ENCODE measurements at regions not wholly inside any gene's neighbourhood (a gene's known extent, or its start where the extent isn't known, plus 50 kb on each side); places are given as distances from the start of the nearest gene placed in this dataset.
"Not testable (repeated sequence)": the region's sequence is repeated elsewhere in the genome, so short reads cannot be mapped to it uniquely, and the experiment has no call there.

DNA sequence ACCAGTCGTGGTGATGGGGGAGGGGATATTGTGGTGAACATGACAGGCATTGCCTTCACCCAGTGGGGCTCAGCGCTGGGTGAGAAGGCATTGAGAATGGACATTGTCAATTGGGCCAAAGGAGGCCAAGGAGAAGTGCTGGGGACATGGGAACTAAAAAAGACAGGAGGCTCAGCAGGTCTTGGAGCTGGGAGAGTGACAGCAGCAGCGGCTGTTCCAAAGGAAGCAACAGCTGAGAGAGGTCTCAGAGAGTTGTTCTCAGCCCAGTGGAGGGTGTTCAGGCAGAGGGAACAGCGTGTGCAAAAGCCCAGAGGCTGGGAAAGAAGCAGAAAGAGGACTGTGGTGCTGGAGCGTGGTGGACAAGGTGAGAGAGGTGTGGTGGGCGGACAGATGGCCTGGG, 56.6 kb upstream of the ASNS start:
- H3K4me3 ChIP-seq (ENCODE audit: low read length); H3K9me2 ChIP-seq (replicated peaks; ENCODE audit: control insufficient read depth, low read length); H4K20me1 ChIP-seq (ENCODE audit: control insufficient read depth, insufficient read depth, low read depth, low read length); H3K27me3 ChIP-seq (ENCODE audit: control insufficient read depth, low read length); H3K9me3 ChIP-seq (ENCODE audit: control insufficient read depth, insufficient read depth, low read length); H3K79me2 ChIP-seq (ENCODE audit: control insufficient read depth, low read length); H3K36me3 ChIP-seq (ENCODE audit: control insufficient read depth, low read length); H3K27ac ChIP-seq (ENCODE audit: low read depth, low read length); H3F3A ChIP-seq (ENCODE audit: control insufficient read depth, insufficient read depth); H3K4me2 ChIP-seq (ENCODE audit: low read length); H3K4me1 ChIP-seq (ENCODE audit: control insufficient read depth, low read length): not testable (repeated sequence)

DNA sequence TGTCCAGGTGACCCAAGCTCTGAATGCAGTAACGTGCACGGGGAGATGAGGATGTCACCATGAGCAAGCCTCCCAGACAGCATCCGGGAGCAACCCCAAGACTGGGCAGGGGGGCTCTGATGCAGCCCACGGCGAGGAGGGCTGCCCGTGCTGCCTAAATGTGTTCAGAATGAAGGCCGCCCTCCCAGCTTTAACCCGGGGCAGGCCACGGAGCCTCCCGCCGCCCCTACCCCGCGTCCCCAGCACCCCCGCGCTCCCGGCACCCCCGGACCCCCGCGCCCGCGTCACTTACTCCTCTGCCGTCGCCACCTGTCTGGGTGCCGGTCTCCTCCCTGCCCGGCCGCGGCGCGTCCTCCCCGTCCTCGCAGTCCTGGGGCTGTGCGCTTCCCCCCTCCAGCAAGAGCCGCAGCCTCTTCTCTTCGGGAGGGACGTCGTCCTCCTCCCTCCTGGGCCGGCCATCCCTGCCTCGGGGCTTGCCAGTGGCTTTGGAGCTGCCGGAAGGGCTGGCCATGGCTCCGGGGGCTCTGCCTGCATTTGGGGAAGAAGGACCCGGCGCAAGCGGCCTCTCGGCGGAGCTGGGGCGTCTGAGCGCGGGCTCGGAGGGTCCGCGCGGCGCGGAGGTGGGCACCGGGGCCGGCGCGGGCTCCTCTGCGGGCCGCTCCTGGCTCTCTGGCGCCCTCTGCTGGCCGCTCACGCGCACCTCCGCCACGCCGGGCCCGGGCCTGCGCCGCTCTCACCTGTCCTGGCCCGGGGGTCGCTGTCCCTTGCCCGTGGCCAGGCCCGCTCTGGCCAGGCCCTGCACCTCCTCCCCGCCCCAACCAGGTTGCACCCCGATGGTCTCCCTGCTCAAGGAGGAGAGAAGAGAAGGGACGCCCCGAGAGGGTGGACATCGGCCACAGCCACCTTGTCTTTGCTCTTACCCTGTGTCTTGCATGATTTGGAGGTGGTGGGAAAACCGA, 55.9 kb upstream of the ASNS start:
- not testable (repeated sequence) for H3K9me3 ChIP-seq (ENCODE audit: control insufficient read depth, insufficient read depth, low read length); H3K27ac ChIP-seq (ENCODE audit: low read depth, low read length); H3K79me2 ChIP-seq (ENCODE audit: control insufficient read depth, low read length); H3K4me1 ChIP-seq (ENCODE audit: control insufficient read depth, low read length); H3K36me3 ChIP-seq (ENCODE audit: control insufficient read depth, low read length); H4K20me1 ChIP-seq (ENCODE audit: control insufficient read depth, insufficient read depth, low read depth, low read length); H3K9me2 ChIP-seq (replicated peaks; ENCODE audit: control insufficient read depth, low read length); H3K27me3 ChIP-seq (ENCODE audit: control insufficient read depth, low read length); H3F3A ChIP-seq (ENCODE audit: control insufficient read depth, insufficient read depth)
- peak overlapping the region; percentile 66 for H3K4me2 ChIP-seq (ENCODE audit: low read length)
- peak; percentile 65 for TF ChIP-seq CTCF (IDR thresholded peaks at IDR 0.05; ENCODE audit: low read depth, low read length, poor library complexity, severe bottlenecking)
- H3K4me3 ChIP-seq (ENCODE audit: low read length): peak overlapping the region; percentile 59

Data from DOHH2 (cell line).